ENCODE measurements at regions not wholly inside any gene's neighbourhood (a gene's known extent, or its start where the extent isn't known, plus 50 kb on each side); places are given as distances from the start of the nearest gene placed in this dataset.
A peak's percentile ranks its signal among the peaks of the same experiment; 100 is the strongest.
"Not testable (repeated sequence)": the region's sequence is repeated elsewhere in the genome, so short reads cannot be mapped to it uniquely, and the experiment has no call there.

GRCh38 chr22:11795979-11796378 lies 3732.0 kb upstream of the OR11H1 start:
- DNase-seq (ENCODE audit: low read depth, low spot score); in situ Hi-C loops (cut with HindIII; ENCODE audit: low pct_unique_long_range_greater_than_20kb, low sequenced_read_pairs): not testable (repeated sequence)

- DNase-seq (ENCODE audit: low read depth, low spot score); in situ Hi-C loops (cut with HindIII; ENCODE audit: low pct_unique_long_range_greater_than_20kb, low sequenced_read_pairs): not testable (repeated sequence)
Observed at GRCh38 chr22:11815481-11815880, 3712.5 kb upstream of the OR11H1 start.

GRCh38 chr22:11818845-11819244 lies 3709.1 kb upstream of the OR11H1 start:
- in situ Hi-C loops (cut with HindIII; ENCODE audit: low pct_unique_long_range_greater_than_20kb, low sequenced_read_pairs); DNase-seq (ENCODE audit: low read depth, low spot score): not testable (repeated sequence)

- in situ Hi-C loops (cut with HindIII; ENCODE audit: low pct_unique_long_range_greater_than_20kb, low sequenced_read_pairs); DNase-seq (ENCODE audit: low read depth, low spot score): not testable (repeated sequence)
Observed at GRCh38 chr22:11822326-11822725, 3705.7 kb upstream of the OR11H1 start.

- peak; percentile 77 for DNase-seq (ENCODE audit: low read depth, low spot score)
- in situ Hi-C loops (cut with HindIII; ENCODE audit: low pct_unique_long_range_greater_than_20kb, low sequenced_read_pairs), result not testable (repeated sequence)
Observed at GRCh38 chr22:11825009-11825408, 3703.0 kb upstream of the OR11H1 start.

- DNase-seq (ENCODE audit: low read depth, low spot score); in situ Hi-C loops (cut with HindIII; ENCODE audit: low pct_unique_long_range_greater_than_20kb, low sequenced_read_pairs): not testable (repeated sequence)
Observed at GRCh38 chr22:11826000-11826399, 3702.0 kb upstream of the OR11H1 start.

GRCh38 chr22:11829426-11829825 lies 3698.6 kb upstream of the OR11H1 start:
- DNase-seq (ENCODE audit: low read depth, low spot score); in situ Hi-C loops (cut with HindIII; ENCODE audit: low pct_unique_long_range_greater_than_20kb, low sequenced_read_pairs): not testable (repeated sequence)

Data from SK-MEL-5 (cell line).